Panc1 (cell line): ENCODE measurements at regions not wholly inside any gene's neighbourhood (a gene's known extent, or its start where the extent isn't known, plus 50 kb on each side); places are given as distances from the start of the nearest gene placed in this dataset.

Source experiments
- ATAC-seq: fragments of 200-7000 bp; cut with Tn5 transposase; 2 replicates; pipeline ENCODE4 v1.9.1; 2020; ENCODE audit warnings: mild to moderate bottlenecking, moderate library complexity
- BruUV-seq: library from RNA; stranded (reverse); fragments of 400-500 nt; replicated peaks from 2 replicates; lab custom pipeline; 2021; lab: Mats Ljungman, UMichigan
- CTCF ChIA-PET: fragments of 300-600 bp; sonication (Branson Sonifier 250); formaldehyde crosslinking; loops from one replicate; lab custom pipeline; 2022; ENCODE audit warnings: antibody characterized with exemption; lab: Charles Lee
- POLR2A ChIA-PET: fragments of 300-600 bp; sonication (Branson Sonifier 250); formaldehyde crosslinking; loops from one replicate; lab custom pipeline; 2022; ENCODE audit warnings: antibody characterized with exemption; lab: Charles Lee
- DNase-seq: peaks from one replicate; pipeline ENCODE4 v3.0.0-alpha.2; 2010; ENCODE audit warnings: low read depth, low spot score
- H3K27ac ChIP-seq: 2 replicates; pipeline ENCODE4 v1.5.1; 2011; ENCODE audit warnings: mild to moderate bottlenecking, low read length, inconsistent platforms
- H3K27me3 ChIP-seq: fragments of 200-500 bp; sonication (Bioruptor generic); 2 replicates; pipeline ENCODE4 v1.6.0; 2014; ENCODE audit warnings: low read length, inconsistent platforms; ENCODE audit not compliant: control insufficient read depth, insufficient read depth
- H3K36me3 ChIP-seq: fragments of 200-500 bp; sonication (Bioruptor generic); 2 replicates; pipeline ENCODE4 v1.5.1; 2014; ENCODE audit warnings: inconsistent platforms, mild to moderate bottlenecking, low read length, moderate library complexity; ENCODE audit not compliant: control insufficient read depth, insufficient read depth
- H3K4me1 ChIP-seq: 2 replicates; pipeline ENCODE4 v1.5.1; 2011; ENCODE audit warnings: inconsistent platforms, mild to moderate bottlenecking, low read length, moderate library complexity; ENCODE audit not compliant: control insufficient read depth, insufficient read depth
- H3K4me3 ChIP-seq, 2 experiments: 2 replicates each; pipeline ENCODE4 v1.5.1; 2011 to 2012; ENCODE audit warnings: low read depth in 2 of 2, low read length in 2 of 2, mild to moderate bottlenecking in 2 of 2, inconsistent platforms in 1 of 2, moderate library complexity in 1 of 2
- H3K9me3 ChIP-seq: fragments of 200-500 bp; sonication (Bioruptor generic); 2 replicates; pipeline ENCODE4 v1.5.1; 2014; ENCODE audit warnings: low read depth, mild to moderate bottlenecking, inconsistent platforms, low read length, moderate library complexity; ENCODE audit not compliant: control insufficient read depth, insufficient read depth
- POLR2AphosphoS5 ChIP-seq: IDR thresholded peaks from 2 replicates; pipeline ENCODE4 v1.6.1; 2012; ENCODE audit warnings: mild to moderate bottlenecking, low read depth, low read length, moderate library complexity
- SIN3A ChIP-seq: IDR thresholded peaks from 2 replicates; pipeline ENCODE4 v1.6.1; 2012; ENCODE audit warnings: low read depth, mild to moderate bottlenecking, low read length, moderate library complexity, borderline replicate concordance; ENCODE audit not compliant: insufficient read depth
- TCF7L2 ChIP-seq: IDR thresholded peaks from 2 replicates; pipeline ENCODE4 v1.6.1; 2011; ENCODE audit warnings: mild to moderate bottlenecking, low read depth, low read length, inconsistent platforms
- in situ Hi-C: cut with HindIII; loops from 2 replicates; pipeline ENCODE4 v1.10.0; 2016; ENCODE audit warnings: low sequenced_read_pairs, low pct_unique_long_range_greater_than_20kb
- intact Hi-C: fragments of 100-400 bp; cut with micrococcal nuclease; formaldehyde crosslinking; loops from one replicate; pipeline ENCODE4 v1.10.0; 2022; ENCODE audit not compliant: unreplicated experiment
- TF ChIP-seq, protein P1 (sequence below), 2 experiments: IDR thresholded peaks; 2 replicates each; pipeline ENCODE4 v1.6.1; 2011 to 2012; ENCODE audit warnings: low read depth in 2 of 2, control low read depth in 1 of 2, low read length in 1 of 2, mild to moderate bottlenecking in 1 of 2, moderate library complexity in 1 of 2; ENCODE audit not compliant: insufficient read depth in 1 of 2
- TF ChIP-seq, protein P2 (sequence below): fragments of 450-650 bp; IDR thresholded peaks from 2 replicates; pipeline ENCODE4 v1.5.1; 2017; ENCODE audit warnings: mild to moderate bottlenecking

DNA sequence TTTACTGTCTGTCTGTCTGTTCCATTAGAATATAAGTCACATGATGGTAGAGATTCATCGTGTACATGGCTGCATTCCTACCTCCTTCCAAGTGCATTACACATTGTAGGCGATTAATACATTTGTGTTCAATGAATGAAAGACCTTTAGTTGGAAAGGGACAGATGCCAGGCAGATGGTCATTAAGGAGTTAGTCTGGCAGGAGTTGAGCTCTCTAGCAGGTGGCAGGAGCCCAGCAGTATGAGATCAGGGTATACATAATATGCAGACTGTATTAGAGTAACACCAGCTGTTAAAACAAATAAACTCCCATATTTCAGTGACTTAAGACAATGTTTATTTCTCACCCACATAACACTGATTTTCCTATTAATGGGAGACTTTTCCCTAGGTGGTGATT, 147.7 kb upstream of the LARGE1 start:
- intact Hi-C loops (no loop called here), in situ Hi-C loops (no loop called here)
- H3K27ac ChIP-seq, result no peak overlapping the region
- H3K9me3 ChIP-seq, result no peaks in the 10 kb centered on the region
- H3K27me3 ChIP-seq, result no peaks in the 10 kb centered on the region
- ATAC-seq, result no peak
- POLR2A ChIA-PET, result no interaction called here
- H3K36me3 ChIP-seq, result no peaks in the 10 kb centered on the region
- BruUV-seq, result no TSS peak
- no peaks in the 10 kb centered on the region for H3K4me1 ChIP-seq
- TF ChIP-seq TCF7L2 (no peak), SIN3A (no peak), POLR2AphosphoS5 (no peak)
- TF ChIP-seq, protein P1, sequence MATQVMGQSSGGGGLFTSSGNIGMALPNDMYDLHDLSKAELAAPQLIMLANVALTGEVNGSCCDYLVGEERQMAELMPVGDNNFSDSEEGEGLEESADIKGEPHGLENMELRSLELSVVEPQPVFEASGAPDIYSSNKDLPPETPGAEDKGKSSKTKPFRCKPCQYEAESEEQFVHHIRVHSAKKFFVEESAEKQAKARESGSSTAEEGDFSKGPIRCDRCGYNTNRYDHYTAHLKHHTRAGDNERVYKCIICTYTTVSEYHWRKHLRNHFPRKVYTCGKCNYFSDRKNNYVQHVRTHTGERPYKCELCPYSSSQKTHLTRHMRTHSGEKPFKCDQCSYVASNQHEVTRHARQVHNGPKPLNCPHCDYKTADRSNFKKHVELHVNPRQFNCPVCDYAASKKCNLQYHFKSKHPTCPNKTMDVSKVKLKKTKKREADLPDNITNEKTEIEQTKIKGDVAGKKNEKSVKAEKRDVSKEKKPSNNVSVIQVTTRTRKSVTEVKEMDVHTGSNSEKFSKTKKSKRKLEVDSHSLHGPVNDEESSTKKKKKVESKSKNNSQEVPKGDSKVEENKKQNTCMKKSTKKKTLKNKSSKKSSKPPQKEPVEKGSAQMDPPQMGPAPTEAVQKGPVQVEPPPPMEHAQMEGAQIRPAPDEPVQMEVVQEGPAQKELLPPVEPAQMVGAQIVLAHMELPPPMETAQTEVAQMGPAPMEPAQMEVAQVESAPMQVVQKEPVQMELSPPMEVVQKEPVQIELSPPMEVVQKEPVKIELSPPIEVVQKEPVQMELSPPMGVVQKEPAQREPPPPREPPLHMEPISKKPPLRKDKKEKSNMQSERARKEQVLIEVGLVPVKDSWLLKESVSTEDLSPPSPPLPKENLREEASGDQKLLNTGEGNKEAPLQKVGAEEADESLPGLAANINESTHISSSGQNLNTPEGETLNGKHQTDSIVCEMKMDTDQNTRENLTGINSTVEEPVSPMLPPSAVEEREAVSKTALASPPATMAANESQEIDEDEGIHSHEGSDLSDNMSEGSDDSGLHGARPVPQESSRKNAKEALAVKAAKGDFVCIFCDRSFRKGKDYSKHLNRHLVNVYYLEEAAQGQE (IDR thresholded peaks at IDR 0.05; ENCODE audit: insufficient read depth in 1 of 2, low read depth in 2 of 2, low read length in 1 of 2), result no peak
- TF ChIP-seq, protein P2, sequence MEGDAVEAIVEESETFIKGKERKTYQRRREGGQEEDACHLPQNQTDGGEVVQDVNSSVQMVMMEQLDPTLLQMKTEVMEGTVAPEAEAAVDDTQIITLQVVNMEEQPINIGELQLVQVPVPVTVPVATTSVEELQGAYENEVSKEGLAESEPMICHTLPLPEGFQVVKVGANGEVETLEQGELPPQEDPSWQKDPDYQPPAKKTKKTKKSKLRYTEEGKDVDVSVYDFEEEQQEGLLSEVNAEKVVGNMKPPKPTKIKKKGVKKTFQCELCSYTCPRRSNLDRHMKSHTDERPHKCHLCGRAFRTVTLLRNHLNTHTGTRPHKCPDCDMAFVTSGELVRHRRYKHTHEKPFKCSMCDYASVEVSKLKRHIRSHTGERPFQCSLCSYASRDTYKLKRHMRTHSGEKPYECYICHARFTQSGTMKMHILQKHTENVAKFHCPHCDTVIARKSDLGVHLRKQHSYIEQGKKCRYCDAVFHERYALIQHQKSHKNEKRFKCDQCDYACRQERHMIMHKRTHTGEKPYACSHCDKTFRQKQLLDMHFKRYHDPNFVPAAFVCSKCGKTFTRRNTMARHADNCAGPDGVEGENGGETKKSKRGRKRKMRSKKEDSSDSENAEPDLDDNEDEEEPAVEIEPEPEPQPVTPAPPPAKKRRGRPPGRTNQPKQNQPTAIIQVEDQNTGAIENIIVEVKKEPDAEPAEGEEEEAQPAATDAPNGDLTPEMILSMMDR, result no peak
- H3K4me3 ChIP-seq, result no peak overlapping the region
- DNase-seq, result no peak
- CTCF ChIA-PET, result no interaction called here

DNA sequence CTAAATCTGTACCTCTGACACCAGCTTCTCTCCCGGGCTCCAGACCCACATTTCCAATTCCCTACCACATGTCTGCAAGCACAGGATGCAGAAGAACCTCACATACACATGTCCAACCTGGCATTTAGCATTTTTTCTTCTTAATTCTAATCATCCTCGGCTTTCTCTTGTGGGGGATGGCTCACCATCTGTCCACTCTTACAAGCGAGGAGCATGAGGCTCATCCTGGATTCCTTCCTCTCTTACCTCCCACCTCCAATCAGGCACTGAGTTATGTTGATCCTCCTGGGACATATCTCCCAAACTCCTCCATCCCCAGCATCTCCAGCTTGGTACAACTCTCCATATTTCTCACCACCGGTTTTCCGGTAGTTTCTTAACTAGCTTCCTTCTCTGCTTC, 149.8 kb upstream of the LARGE1 start:
- H3K4me3 ChIP-seq, result no peak overlapping the region
- no peaks in the 10 kb centered on the region for H3K27me3 ChIP-seq
- H3K9me3 ChIP-seq, result no peaks in the 10 kb centered on the region
- POLR2A ChIA-PET, result no interaction called here
- in situ Hi-C loops (no loop called here), intact Hi-C loops (no loop called here)
- DNase-seq (no peak), ATAC-seq (no peak)
- no peaks in the 10 kb centered on the region for H3K4me1 ChIP-seq
- no peak overlapping the region for H3K27ac ChIP-seq
- CTCF ChIA-PET, result no interaction called here
- no peak for TF ChIP-seq POLR2AphosphoS5
- TF ChIP-seq, protein P2, result no peak
- TF ChIP-seq, protein P1 (IDR thresholded peaks at IDR 0.05; ENCODE audit: insufficient read depth in 1 of 2, low read depth in 2 of 2, low read length in 1 of 2), result no peak
- no peak for TF ChIP-seq SIN3A
- no peak for TF ChIP-seq TCF7L2
- no peaks in the 10 kb centered on the region for H3K36me3 ChIP-seq
- BruUV-seq, result no TSS peak
